Fibroblast of the aortic adventitia (primary cell): ENCODE measurements at regions not wholly inside any gene's neighbourhood (a gene's known extent, or its start where the extent isn't known, plus 50 kb on each side); places are given as distances from the start of the nearest gene placed in this dataset.

Source experiments
- DNase-seq: peaks from one replicate; pipeline ENCODE4 v3.0.0-alpha.2; 2010; ENCODE audit warnings: low read depth
- H3K4me3 ChIP-seq: 2 replicates; pipeline ENCODE4 v1.5.1; 2011; ENCODE audit warnings: low read depth, mild to moderate bottlenecking, control low read depth, low read length, moderate library complexity
- CTCF ChIP-seq: IDR thresholded peaks from 2 replicates; pipeline ENCODE4 v1.5.1; 2011; ENCODE audit warnings: mild to moderate bottlenecking, low read length, control low read depth, inconsistent platforms; ENCODE audit not compliant: insufficient read depth

GRCh38 chr5:51664491-51665250 lies 281.4 kb downstream of the ISL1 start:
- H3K4me3 ChIP-seq, result no peak overlapping the region
- no peak for TF ChIP-seq CTCF
- DNase-seq, result no peak

GRCh38 chr5:51665251-51665593 lies 282.0 kb downstream of the ISL1 start:
- TF ChIP-seq CTCF, result no peak
- DNase-seq, result no peak

GRCh38 chr5:51669095-51669494 lies 285.8 kb downstream of the ISL1 start:
- H3K4me3 ChIP-seq, result no peak overlapping the region
- TF ChIP-seq CTCF, result no peak
- DNase-seq, result peak; percentile 6

More at GRCh38 chr5:51665251-51665593, 282.0 kb downstream of the ISL1 start:
- no peak overlapping the region for H3K4me3 ChIP-seq

- DNase-seq, result peak; percentile 0
- no peak for TF ChIP-seq CTCF
- H3K4me3 ChIP-seq, result no peak overlapping the region
Observed at GRCh38 chr5:51678330-51678729, 295.1 kb downstream of the ISL1 start.

GRCh38 chr5:51679286-51679685 lies 296.0 kb downstream of the ISL1 start:
- TF ChIP-seq CTCF, result no peak
- no peak for DNase-seq
- no peak overlapping the region for H3K4me3 ChIP-seq

GRCh38 chr5:51684794-51685355 lies 301.6 kb downstream of the ISL1 start:
- TF ChIP-seq CTCF, result no peak
- no peak overlapping the region for H3K4me3 ChIP-seq
- peak; percentile 2 for DNase-seq
